OCI-M1 (cell line): ENCODE measurements at regions not wholly inside any gene's neighbourhood (a gene's known extent, or its start where the extent isn't known, plus 50 kb on each side); places are given as distances from the start of the nearest gene placed in this dataset.

ENCODE experiments used
- DNase-seq: peaks from one replicate; lab custom pipeline; 2025; lab: John Stamatoyannopoulos, UW

DNA sequence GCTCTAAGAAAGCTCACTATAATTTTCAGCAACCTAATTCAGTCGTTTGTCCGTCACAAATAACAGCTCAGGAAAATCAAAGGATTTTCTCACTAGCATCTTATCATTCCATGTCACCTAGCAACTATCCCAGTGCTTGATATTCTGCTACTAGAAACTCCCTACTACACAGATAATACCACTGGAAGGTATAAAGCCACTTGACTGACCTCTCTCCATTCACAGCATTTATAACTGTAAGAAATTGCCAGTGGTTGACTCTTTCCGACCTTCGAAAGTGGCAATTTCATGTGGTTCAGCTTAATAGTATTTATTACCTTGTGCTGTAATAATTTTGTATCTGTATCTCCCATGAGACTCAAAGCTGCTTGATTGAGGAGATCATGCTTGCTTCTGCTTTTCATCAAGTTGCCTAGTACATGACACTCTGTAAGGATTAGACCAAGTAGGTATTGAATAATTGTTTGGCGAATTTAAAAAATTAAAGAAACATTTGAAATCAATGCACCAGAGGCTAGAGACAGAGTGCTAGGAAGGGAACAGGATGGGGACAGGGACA is 79.6 kb upstream of the TACR1 start:
- no peak for DNase-seq

DNA sequence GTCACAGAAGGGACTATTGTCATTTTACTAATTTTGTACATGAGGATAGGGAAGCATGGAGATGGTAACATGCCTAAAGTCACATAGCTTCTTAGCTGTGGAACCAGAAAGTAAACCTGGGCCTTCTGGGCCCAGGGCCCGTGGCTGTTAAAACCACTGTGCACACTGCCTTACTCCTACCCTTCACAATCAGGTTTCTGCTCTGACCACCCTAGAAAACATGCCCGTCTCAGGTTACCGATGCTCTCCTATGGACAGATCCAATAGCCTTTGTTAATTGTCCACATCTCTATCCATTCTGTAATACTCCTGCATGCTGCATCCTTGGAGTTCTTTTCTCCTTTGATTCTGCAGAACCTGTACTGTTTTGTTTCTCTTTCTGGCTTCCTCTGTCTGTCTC is 79.0 kb upstream of the TACR1 start:
- no peak for DNase-seq

DNA sequence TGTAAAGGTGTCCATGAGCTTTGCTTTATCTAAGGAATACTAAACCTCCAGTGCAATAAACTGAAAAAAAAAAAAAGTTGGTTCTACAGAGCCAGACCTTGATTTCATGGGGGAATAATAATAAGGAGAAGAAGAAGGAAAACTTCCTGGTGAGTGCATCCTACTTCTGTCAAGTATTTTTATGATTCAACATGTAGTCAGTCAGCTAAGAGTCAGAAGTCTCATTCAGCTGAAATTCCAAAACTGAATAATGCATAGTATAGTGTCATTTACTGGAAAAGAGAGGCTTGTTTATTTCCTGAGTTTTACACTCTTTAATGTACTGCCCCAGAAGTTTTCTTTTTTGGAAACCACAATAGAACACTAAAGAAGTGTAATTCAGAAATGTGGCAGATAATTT is 77.8 kb upstream of the TACR1 start:
- DNase-seq, result no peak

DNA sequence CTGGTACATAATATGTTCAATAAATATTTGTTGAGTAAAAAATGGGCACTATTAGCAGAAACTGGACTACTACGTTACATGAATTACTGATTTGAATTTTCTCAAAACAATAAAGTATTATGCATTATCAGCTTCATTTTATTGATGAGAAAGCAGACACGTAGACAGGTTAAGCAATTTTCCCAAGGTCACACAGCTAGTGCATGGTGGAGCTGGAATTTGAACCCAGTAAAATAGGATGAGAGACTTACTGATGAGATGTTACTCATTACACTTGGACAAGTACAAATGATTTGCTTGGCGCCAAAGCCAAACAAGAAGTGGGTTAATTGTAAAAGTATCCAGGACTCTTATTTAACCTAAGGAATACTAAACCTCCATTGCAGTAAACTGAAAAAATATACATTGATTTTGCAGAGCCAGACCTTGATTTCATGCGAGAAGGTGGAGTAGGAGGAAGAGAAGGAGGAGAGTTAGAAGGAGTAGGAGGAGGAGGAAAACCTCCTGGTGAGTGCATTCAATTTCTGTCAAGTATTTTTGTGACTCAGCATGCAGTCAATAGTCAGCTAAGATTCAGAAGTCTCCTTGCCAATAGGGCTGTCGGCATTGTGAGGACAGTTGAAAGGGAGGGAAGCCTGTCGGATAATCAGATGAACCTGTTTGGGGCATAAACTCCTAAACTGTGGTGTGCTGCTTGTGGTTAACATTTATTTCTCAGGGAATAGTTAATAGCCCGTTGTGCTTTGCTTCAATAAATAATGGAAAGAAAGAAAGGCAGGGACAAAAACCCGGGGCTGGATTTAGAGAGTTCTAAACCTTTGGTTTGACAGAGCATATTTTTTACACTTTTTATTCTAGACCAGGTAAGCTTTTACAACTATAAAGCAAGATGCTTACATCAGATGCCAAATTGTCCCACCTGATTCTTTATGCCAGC is 77.0 kb upstream of the TACR1 start:
- no peak for DNase-seq

DNA sequence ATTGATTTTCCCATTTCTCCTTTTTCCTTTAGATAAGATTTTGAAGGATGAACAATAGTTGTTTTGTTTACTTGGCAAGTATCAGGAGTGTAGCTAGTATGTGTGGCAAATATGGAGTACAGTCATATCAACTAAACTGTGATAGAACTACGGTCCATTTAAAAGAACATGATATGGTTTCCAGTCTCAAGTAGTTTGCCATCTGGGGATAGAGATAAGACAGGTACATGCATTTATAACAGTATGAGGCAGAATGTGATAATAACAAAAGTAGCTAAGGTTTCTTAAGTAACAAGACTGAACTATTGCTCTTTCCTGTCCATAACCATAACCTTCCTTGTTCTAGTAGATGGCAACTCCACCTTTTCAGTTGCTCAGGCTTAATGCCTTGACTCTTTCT is 75.6 kb upstream of the TACR1 start:
- peak; percentile 37 for DNase-seq

DNA sequence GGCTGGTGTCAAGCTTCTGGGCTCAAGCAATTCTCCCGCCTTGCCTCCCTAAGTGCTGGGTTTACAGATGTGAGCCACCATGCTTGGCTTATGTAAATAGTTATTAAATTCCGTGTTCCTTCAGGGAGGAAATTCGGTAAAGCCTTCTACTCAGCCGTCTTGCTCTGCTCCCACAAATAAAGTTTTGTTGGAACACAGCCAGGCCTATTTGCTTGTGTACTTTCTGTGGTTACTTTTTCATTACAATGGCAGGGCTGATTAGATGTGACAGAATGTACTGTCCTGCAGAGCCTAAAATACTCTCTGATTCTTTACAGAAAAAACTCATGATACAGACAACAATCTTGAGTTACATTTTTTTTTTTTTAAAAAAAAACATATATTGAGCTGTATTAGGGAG is 68.8 kb upstream of the TACR1 start:
- no peak for DNase-seq

DNA sequence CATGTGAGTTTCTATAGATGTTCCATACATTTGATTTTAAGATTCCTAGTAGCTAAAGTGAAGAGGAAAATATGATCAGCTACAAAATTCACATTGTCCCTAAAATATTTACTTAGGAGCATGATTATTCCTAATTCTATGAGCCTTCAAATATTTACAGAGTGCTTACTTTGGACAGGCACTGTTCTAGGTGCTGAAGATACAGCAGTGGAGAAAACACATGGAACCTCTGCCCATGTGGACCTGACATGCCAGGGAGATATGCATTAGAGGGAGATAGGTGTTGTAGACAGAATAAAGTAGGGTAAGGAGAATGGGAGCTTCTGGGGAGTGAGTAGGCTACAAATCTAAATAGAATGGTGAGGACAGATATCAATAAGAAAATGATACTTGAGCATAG is 62.6 kb upstream of the TACR1 start:
- no peak for DNase-seq

DNA sequence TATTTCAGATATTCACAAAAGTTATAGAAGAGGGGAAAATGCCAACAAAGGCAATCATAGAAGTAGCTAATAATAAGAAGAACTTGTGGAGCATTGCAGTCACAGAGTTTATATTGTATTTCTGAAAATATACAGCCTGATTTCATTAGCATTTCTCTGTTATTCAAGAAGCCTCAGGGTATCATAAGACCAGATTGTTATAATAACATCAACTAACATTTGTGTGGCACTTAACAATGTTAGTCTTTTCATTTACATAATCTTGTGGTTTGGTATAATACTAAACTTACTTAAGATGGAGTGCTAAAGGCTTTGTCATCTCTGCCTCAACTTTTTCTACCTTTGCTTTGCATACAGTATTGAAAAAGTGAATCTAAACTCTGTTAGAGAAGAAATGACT is 61.6 kb upstream of the TACR1 start:
- DNase-seq, result no peak

DNA sequence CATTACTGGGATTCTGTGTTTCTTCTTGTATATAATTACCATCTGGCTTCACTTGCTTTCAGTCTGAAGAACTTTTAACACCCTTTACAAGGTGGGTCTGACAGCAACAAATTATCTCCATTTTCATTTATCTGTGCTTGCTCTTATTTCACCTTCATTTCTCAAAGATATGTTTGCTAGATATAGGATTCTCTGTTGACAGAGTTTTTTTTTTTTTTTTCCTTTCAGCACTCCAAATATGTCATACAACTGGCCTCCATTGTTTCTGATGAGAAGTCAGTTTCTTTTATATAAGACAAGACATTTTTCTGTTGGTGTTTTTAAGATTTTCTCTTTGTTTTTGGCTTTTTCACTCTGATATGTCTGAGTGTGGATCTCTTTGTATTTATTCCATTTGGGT is 59.3 kb upstream of the TACR1 start:
- no peak for DNase-seq

DNA sequence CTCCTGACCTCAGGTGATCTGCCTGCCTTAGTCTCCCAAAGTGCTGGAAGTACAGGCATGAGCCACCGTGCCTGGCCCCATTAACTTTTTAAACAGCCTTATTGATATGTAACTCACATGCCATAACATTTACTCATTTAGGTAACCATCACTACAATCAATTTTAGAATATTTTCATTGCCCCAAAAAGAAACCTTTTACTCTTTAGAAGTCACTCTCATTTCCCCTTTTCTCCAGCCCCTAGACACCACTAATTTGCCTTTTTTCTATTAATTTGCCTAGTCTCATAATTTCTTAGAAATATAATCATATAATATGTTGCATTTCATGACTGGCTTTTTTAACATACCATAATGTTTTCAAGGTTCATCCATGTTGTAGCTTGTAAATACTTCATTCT is 57.2 kb upstream of the TACR1 start:
- DNase-seq, result no peak

DNA sequence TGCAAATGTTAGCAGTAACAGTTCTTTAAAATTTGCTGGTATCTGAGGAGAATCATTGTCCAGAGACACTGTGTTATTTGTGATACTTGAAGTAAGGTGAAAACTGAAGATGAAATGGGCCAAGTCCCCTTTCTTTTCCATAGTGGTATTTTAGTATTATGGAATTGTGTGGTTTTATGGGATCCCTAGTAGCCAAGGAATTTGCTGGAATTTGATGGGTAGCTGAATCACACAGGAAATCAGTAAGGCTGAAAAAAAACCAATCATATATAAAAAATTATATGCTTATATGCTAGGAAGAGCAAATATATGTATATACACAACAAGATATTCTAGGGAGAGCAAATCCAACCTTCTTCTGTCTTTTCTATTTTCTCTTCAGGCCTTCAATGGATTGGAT is 54.2 kb upstream of the TACR1 start:
- no peak for DNase-seq

DNA sequence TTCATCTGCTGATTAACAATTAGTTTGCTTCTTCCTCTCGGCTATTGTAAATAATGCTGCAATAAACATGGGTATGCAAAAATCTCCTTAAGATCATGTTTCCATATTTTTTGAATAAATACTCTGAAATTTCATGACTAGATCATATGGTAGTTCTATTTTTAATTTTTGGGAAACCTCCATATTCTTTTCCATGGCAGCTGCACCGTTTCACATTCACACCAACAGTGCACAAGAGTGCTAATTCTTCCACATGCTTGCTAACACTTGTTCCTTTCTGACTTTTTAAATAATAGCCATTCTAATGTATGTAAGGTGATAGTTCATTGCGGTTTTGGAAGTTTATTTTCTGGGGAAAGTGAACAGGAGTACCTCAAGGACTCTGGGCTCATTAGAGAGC is 52.6 kb upstream of the TACR1 start:
- no peak for DNase-seq
